NCI-H2227 treated with DMSO at 0.1 percent for 48 hours (cell line): ENCODE measurements at regions not wholly inside any gene's neighbourhood (a gene's known extent, or its start where the extent isn't known, plus 50 kb on each side); places are given as distances from the start of the nearest gene placed in this dataset.

ENCODE experiments used
- DNase-seq: peaks from one replicate; lab custom pipeline; 2025; lab: John Stamatoyannopoulos, UW

GRCh38 chr11:128085276-128085675 lies 502.1 kb downstream of the ETS1 start:
- DNase-seq, result no peak

GRCh38 chr11:128082574-128082973 lies 504.8 kb downstream of the ETS1 start:
- no peak for DNase-seq

GRCh38 chr11:128069665-128070064 lies 517.7 kb downstream of the ETS1 start:
- DNase-seq, result no peak

GRCh38 chr11:128067780-128068179 lies 519.6 kb downstream of the ETS1 start:
- DNase-seq, result no peak

GRCh38 chr11:128066399-128066798 lies 521.0 kb downstream of the ETS1 start:
- DNase-seq, result no peak

GRCh38 chr11:128061281-128061871 lies 526.0 kb downstream of the ETS1 start:
- no peak for DNase-seq

GRCh38 chr11:128058580-128059208 lies 528.7 kb downstream of the ETS1 start:
- DNase-seq, result no peak

- no peak for DNase-seq
These were observed 529.5 kb downstream of the ETS1 start for GRCh38 chr11:128057786-128058395.

GRCh38 chr11:128055576-128056217 lies 531.7 kb downstream of the ETS1 start:
- no peak for DNase-seq

GRCh38 chr11:128053981-128054931 lies 533.1 kb downstream of the ETS1 start:
- DNase-seq, result no peak

GRCh38 chr11:128052912-128053641 lies 534.3 kb downstream of the ETS1 start:
- DNase-seq, result no peak

- DNase-seq, result no peak
These were observed 539.2 kb downstream of the ETS1 start for GRCh38 chr11:128048121-128048520.

- DNase-seq, result no peak
These were observed 540.3 kb downstream of the ETS1 start for GRCh38 chr11:128047026-128047425.

- DNase-seq, result no peak
These were observed 541.1 kb downstream of the ETS1 start for GRCh38 chr11:128046213-128046612.

GRCh38 chr11:128045094-128045725 lies 542.1 kb downstream of the ETS1 start:
- DNase-seq, result no peak

GRCh38 chr11:128042290-128042751 lies 545.0 kb downstream of the ETS1 start:
- DNase-seq, result no peak

- DNase-seq, result no peak
These were observed 546.8 kb downstream of the ETS1 start for GRCh38 chr11:128040603-128041002.

GRCh38 chr11:128039140-128040021 lies 548.0 kb downstream of the ETS1 start:
- DNase-seq, result no peak

GRCh38 chr11:128036556-128037093 lies 550.7 kb downstream of the ETS1 start:
- no peak for DNase-seq
